Osteocyte (in vitro differentiated cells): ENCODE measurements at regions not wholly inside any gene's neighbourhood (a gene's known extent, or its start where the extent isn't known, plus 50 kb on each side); places are given as distances from the start of the nearest gene placed in this dataset.

ENCODE experiments used
- DNase-seq: peaks from one replicate; pipeline ENCODE4 v3.0.0; 2021; ENCODE audit warnings: mixed read lengths; ENCODE audit not compliant: unreplicated experiment; ENCODE audit errors: extremely low spot score
- H3K27ac Mint-ChIP-seq: one replicate; pipeline ENCODE4 v1.8.0; 2021; ENCODE audit warnings: mild to moderate bottlenecking, mixed read lengths; ENCODE audit not compliant: unreplicated experiment
- H3K27me3 Mint-ChIP-seq: one replicate; pipeline ENCODE4 v1.8.0; 2021; ENCODE audit warnings: mixed read lengths; ENCODE audit not compliant: unreplicated experiment
- H3K36me3 Mint-ChIP-seq: one replicate; pipeline ENCODE4 v1.8.0; 2021; ENCODE audit warnings: mixed read lengths; ENCODE audit not compliant: unreplicated experiment
- H3K4me1 Mint-ChIP-seq: one replicate; pipeline ENCODE4 v1.8.0; 2021; ENCODE audit warnings: mixed read lengths; ENCODE audit not compliant: unreplicated experiment
- H3K4me3 Mint-ChIP-seq: one replicate; pipeline ENCODE4 v1.8.0; 2021; ENCODE audit warnings: mild to moderate bottlenecking, moderate library complexity, mixed read lengths; ENCODE audit not compliant: unreplicated experiment
- H3K9me3 Mint-ChIP-seq: one replicate; pipeline ENCODE4 v1.8.0; 2021; ENCODE audit warnings: mixed read lengths; ENCODE audit not compliant: unreplicated experiment
- CTCF ChIP-seq: fragments of 200-600 bp; sonication (generic); IDR thresholded peaks from 2 replicates; pipeline ENCODE4 v1.5.0; 2021; ENCODE audit warnings: antibody characterized with exemption, mild to moderate bottlenecking, moderate library complexity

- Mint-ChIP-seq H3K9me3 (no peaks in the 10 kb centered on the region), H3K4me3 (no peak overlapping the region), H3K27ac (no peak overlapping the region), H3K36me3 (no peaks in the 10 kb centered on the region), H3K4me1 (peaks cover 47% of the 10 kb centered on the region), H3K27me3 (no peaks in the 10 kb centered on the region)
- TF ChIP-seq CTCF, result no peak
- DNase-seq, result no peak
These were observed 90.9 kb upstream of the NCOR2 start for GRCh38 chr12:124658302-124658701.

DNA sequence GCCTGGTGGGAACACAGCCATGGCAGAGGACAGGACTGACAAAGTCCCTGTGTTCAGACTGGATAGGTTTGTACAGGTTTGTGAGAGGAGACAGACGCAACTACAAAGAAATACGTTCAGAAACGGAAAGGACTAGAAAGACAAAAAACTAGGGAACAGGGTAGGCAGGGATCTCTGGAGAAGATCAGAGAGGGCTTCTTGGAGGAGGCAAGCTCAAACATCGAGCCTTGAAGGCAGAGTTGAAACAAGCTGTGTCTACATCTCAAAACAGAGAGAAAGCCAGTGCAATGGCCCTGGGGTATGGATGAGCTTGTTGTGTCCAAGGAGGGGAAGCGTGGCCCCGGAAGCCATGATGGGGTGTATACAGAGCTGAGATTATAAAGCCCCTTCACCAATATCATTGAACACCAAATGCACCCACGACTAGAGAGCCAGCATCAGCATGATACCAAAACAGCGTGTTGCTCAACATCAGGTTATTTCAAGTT, 89.6 kb upstream of the NCOR2 start:
- Mint-ChIP-seq H3K27ac (no peak overlapping the region), H3K4me3 (no peak overlapping the region), H3K27me3 (no peaks in the 10 kb centered on the region), H3K9me3 (no peaks in the 10 kb centered on the region), H3K36me3 (no peaks in the 10 kb centered on the region), H3K4me1 (peaks cover 59% of the 10 kb centered on the region)
- TF ChIP-seq CTCF, result no peak
- DNase-seq, result no peak

- peak overlapping the region; percentile 58 for H3K4me3 Mint-ChIP-seq
- H3K27me3 Mint-ChIP-seq, result no peaks in the 10 kb centered on the region
- peak; percentile 96 for DNase-seq
- peak overlapping the region; percentile 94 for H3K27ac Mint-ChIP-seq
- no peaks in the 10 kb centered on the region for H3K36me3 Mint-ChIP-seq
- peak; percentile 30 for TF ChIP-seq CTCF
- H3K4me1 Mint-ChIP-seq, result peaks cover 62% of the 10 kb centered on the region
- H3K9me3 Mint-ChIP-seq, result no peaks in the 10 kb centered on the region
These were observed 88.5 kb upstream of the NCOR2 start for GRCh38 chr12:124655698-124656516.

GRCh38 chr12:124655048-124655697, 87.8 kb upstream of the NCOR2 start:
- no peak for TF ChIP-seq CTCF
- DNase-seq, result no peak
- Mint-ChIP-seq H3K4me1 (peaks cover 67% of the 10 kb centered on the region), H3K9me3 (no peaks in the 10 kb centered on the region), H3K27ac (peak overlapping the region; percentile 94), H3K27me3 (no peaks in the 10 kb centered on the region), H3K36me3 (no peaks in the 10 kb centered on the region), H3K4me3 (peak overlapping the region; percentile 58)

GRCh38 chr12:124654666-124655047, 87.2 kb upstream of the NCOR2 start:
- Mint-ChIP-seq H3K36me3 (no peaks in the 10 kb centered on the region), H3K27ac (peak overlapping the region; percentile 94), H3K27me3 (no peaks in the 10 kb centered on the region), H3K4me1 (peaks cover 67% of the 10 kb centered on the region), H3K9me3 (no peaks in the 10 kb centered on the region), H3K4me3 (peak overlapping the region; percentile 58)
- TF ChIP-seq CTCF, result no peak
- DNase-seq, result no peak
